ENCODE measurements at regions not wholly inside any gene's neighbourhood (a gene's known extent, or its start where the extent isn't known, plus 50 kb on each side); places are given as distances from the start of the nearest gene placed in this dataset.

DNA sequence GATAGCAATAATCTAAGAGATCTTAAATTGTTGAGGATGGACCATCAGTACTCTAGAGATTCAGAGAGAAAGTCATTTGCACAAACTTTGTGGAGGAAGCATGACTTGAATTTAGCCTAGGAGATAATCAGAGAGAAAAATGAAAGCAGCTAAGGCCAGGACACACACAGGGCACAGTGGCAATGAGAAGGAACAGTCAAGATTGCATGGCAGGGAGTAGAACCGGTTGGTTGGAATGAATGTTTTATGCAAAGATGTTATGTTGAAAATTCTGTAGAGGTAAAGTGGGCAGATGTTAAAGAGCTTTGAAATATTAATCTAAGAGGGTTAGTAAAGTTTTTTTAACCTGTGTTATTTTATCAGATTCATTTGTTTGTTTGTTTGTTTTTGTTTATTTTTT lies 521.8 kb downstream of the GATA3 start:
- Histone ChIP-seq H3K9me3 (no peaks in the 10 kb centered on the region), H3K4me1 (no peaks in the 10 kb centered on the region), H3K27ac (no peak overlapping the region), H3K36me3 (no peaks in the 10 kb centered on the region), H3K27me3 (no peaks in the 10 kb centered on the region), H3K4me3 (no peak overlapping the region)
- 94 to 97% methylated on average over 1 of the region's 1 CpG for WGBS, 2 donors
- TF ChIP-seq POLR2AphosphoS5 (IDR thresholded peaks at IDR 0.05) = no peak
- TF ChIP-seq POLR2A (IDR thresholded peaks at IDR 0.05) = no peak
- intact Hi-C loops (cut with DNase I) = no loop called here
- no peak for DNase-seq

DNA sequence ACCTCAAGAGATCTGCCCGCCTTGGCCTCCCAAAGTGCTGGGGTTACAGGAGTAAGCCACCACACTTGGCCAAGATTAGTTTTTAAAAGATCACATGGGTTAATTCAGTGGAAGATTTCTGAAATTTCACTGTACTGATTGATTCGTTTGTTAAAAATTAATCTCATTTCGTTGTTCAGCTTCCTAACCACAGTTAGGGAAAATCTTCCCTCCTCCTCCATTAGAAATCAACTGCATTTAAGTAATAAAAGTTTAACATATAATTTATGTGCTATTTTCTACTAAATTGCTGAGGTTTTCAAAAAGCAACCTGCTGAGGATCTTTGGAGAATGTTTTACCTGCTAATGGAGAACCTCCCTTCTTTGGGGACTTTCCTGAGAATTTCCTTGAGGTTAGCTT lies 522.4 kb downstream of the GATA3 start:
- no peak overlapping the region for H3K27ac ChIP-seq
- WGBS, 2 donors = 74 to 85% methylated on average over 3 of the region's 3 CpGs
- TF ChIP-seq POLR2AphosphoS5 (IDR thresholded peaks at IDR 0.05) = no peak
- TF ChIP-seq POLR2A (IDR thresholded peaks at IDR 0.05) = no peak
- TF ChIP-seq EP300 (IDR thresholded peaks at IDR 0.05) = no peak
- H3K36me3 ChIP-seq = no peaks in the 10 kb centered on the region
- no peaks in the 10 kb centered on the region for H3K4me1 ChIP-seq
- intact Hi-C loops (cut with DNase I) = no loop called here
- no peaks in the 10 kb centered on the region for H3K27me3 ChIP-seq
- DNase-seq = no peak
- H3K9me3 ChIP-seq = no peaks in the 10 kb centered on the region
- H3K4me3 ChIP-seq = no peak overlapping the region

DNA sequence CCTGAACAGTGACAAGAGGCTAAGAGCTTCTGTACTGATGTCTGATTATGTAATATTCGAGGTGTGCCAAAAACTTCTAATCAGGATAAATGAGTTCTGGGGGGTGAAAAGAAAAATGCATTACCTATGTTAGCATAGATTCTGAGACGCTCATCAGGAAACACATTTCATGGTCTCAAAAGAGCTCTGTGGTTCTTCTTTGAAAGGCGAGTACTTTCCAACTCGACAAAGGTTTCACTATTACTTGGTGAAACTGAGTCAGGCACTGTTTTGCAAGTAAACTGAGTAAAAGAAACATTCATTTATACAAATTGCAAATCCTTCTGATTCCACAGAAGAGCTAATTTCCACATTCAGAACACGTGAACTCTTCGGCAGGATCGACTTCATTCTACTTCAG lies 523.2 kb downstream of the GATA3 start:
- no peak for TF ChIP-seq EP300 (IDR thresholded peaks at IDR 0.05)
- TF ChIP-seq POLR2A (IDR thresholded peaks at IDR 0.05) = no peak
- no peak for TF ChIP-seq POLR2AphosphoS5 (IDR thresholded peaks at IDR 0.05)
- TF ChIP-seq, protein P1, sequence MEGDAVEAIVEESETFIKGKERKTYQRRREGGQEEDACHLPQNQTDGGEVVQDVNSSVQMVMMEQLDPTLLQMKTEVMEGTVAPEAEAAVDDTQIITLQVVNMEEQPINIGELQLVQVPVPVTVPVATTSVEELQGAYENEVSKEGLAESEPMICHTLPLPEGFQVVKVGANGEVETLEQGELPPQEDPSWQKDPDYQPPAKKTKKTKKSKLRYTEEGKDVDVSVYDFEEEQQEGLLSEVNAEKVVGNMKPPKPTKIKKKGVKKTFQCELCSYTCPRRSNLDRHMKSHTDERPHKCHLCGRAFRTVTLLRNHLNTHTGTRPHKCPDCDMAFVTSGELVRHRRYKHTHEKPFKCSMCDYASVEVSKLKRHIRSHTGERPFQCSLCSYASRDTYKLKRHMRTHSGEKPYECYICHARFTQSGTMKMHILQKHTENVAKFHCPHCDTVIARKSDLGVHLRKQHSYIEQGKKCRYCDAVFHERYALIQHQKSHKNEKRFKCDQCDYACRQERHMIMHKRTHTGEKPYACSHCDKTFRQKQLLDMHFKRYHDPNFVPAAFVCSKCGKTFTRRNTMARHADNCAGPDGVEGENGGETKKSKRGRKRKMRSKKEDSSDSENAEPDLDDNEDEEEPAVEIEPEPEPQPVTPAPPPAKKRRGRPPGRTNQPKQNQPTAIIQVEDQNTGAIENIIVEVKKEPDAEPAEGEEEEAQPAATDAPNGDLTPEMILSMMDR (IDR thresholded peaks at IDR 0.05) = no peak
- no peaks in the 10 kb centered on the region for H3K27me3 ChIP-seq
- no peak overlapping the region for H3K4me3 ChIP-seq
- intact Hi-C loops (cut with DNase I) = no loop called here
- no peaks in the 10 kb centered on the region for H3K36me3 ChIP-seq
- no peak for DNase-seq
- H3K27ac ChIP-seq = no peak overlapping the region
- WGBS, 2 donors = 81 to 83% methylated on average over 7 of the region's 7 CpGs
- no peaks in the 10 kb centered on the region for H3K4me1 ChIP-seq
- H3K9me3 ChIP-seq = no peaks in the 10 kb centered on the region

GRCh38 chr10:8581521-8582225 lies 527.2 kb downstream of the GATA3 start:
- no peaks in the 10 kb centered on the region for H3K27me3 ChIP-seq
- intact Hi-C loops (cut with DNase I) = no loop called here
- H3K4me1 ChIP-seq = no peaks in the 10 kb centered on the region
- no peaks in the 10 kb centered on the region for H3K36me3 ChIP-seq
- DNase-seq = no peak
- TF ChIP-seq EP300 (IDR thresholded peaks at IDR 0.05) (no peak), POLR2A (IDR thresholded peaks at IDR 0.05) (no peak), POLR2AphosphoS5 (IDR thresholded peaks at IDR 0.05) (no peak)
- TF ChIP-seq, protein P1 (IDR thresholded peaks at IDR 0.05) = no peak
- 84 to 86% methylated on average over 11 of the region's 11 CpGs for WGBS, 2 donors
- no peak overlapping the region for H3K4me3 ChIP-seq
- H3K9me3 ChIP-seq = no peaks in the 10 kb centered on the region
- H3K27ac ChIP-seq = no peak overlapping the region

DNA sequence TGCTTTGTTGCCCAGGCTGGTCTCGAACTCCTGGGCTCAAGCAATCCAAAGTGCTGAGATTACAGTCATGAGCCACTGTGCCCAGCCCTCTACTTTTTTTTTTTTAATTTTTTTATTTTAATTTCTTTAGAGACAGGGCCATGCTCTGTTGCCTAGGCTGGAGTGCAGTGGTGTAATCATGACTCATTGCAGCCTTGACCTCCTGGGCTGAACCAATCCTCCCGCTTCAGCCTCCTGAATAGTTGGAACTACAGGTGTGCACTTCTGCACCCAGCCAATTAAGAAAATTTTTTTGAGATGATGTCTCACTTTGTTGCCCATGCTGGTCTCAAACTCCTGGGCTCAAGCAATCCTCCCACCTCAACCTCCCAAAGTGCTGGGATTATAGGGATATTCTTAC lies 528.6 kb downstream of the GATA3 start:
- no peaks in the 10 kb centered on the region for H3K36me3 ChIP-seq
- no peak for DNase-seq
- H3K4me3 ChIP-seq = no peak overlapping the region
- no peaks in the 10 kb centered on the region for H3K4me1 ChIP-seq
- no peaks in the 10 kb centered on the region for H3K9me3 ChIP-seq
- intact Hi-C loops (cut with DNase I) = no loop called here
- TF ChIP-seq POLR2AphosphoS5 (IDR thresholded peaks at IDR 0.05) (no peak), POLR2A (IDR thresholded peaks at IDR 0.05) (no peak), EP300 (IDR thresholded peaks at IDR 0.05) (no peak)
- TF ChIP-seq, protein P1 (IDR thresholded peaks at IDR 0.05) = no peak
- no peaks in the 10 kb centered on the region for H3K27me3 ChIP-seq
- no peak overlapping the region for H3K27ac ChIP-seq
- WGBS, 2 donors = 82 to 89% methylated on average over 2 of the region's 2 CpGs

- H3K27ac ChIP-seq = no peak overlapping the region
- no peaks in the 10 kb centered on the region for H3K36me3 ChIP-seq
- H3K27me3 ChIP-seq = no peaks in the 10 kb centered on the region
- no peaks in the 10 kb centered on the region for H3K4me1 ChIP-seq
- no peaks in the 10 kb centered on the region for H3K9me3 ChIP-seq
- TF ChIP-seq POLR2AphosphoS5 (IDR thresholded peaks at IDR 0.05) = no peak
- no peak for TF ChIP-seq EP300 (IDR thresholded peaks at IDR 0.05)
- no peak for TF ChIP-seq POLR2A (IDR thresholded peaks at IDR 0.05)
- TF ChIP-seq, protein P1 (IDR thresholded peaks at IDR 0.05) = no peak
- DNase-seq = no peak
- 60 to 80% methylated on average over 2 of the region's 2 CpGs for WGBS, 2 donors
- no peak overlapping the region for H3K4me3 ChIP-seq
- intact Hi-C loops (cut with DNase I) = no loop called here
These were observed 530.2 kb downstream of the GATA3 start for GRCh38 chr10:8584666-8585065.
